Thyroid gland (tissue), 4 donors: ENCODE measurements at regions not wholly inside any gene's neighbourhood (a gene's known extent, or its start where the extent isn't known, plus 50 kb on each side); places are given as distances from the start of the nearest gene placed in this dataset.
A peak's percentile ranks its signal among the peaks of the same experiment; 100 is the strongest.

Experiments
- DNase-seq, 2 donors: peaks; one replicate each; pipeline ENCODE4 v3.0.0-alpha.2; 2019
- H3K27ac ChIP-seq, 3 donors: fragments of 200-600 bp; sonication (generic); 1 replicate in 2 of 3; 2 replicates in 1 of 3; pipeline ENCODE4 v1.5.1; 2016 to 2019; ENCODE audit warnings: mild to moderate bottlenecking in 1 of 3, moderate library complexity in 1 of 3
- H3K27me3 ChIP-seq: fragments of 200-600 bp; sonication (generic); one replicate; pipeline ENCODE4 v1.5.1; 2019
- H3K36me3 ChIP-seq, 2 donors: fragments of 200-600 bp; sonication (generic); one replicate each; pipeline ENCODE4 v1.5.1; 2016 to 2019
- H3K4me1 ChIP-seq, 2 donors: fragments of 200-600 bp; sonication (generic); one replicate each; pipeline ENCODE4 v1.5.1; 2017 to 2019
- H3K4me3 ChIP-seq, 3 donors: fragments of 200-600 bp; sonication (generic); replicated peaks in 1 of 3; 1 replicate in 2 of 3; 2 replicates in 1 of 3; pipeline ENCODE4 v1.5.1; 2016; ENCODE audit warnings: mild to moderate bottlenecking in 1 of 3
- H3K9me3 ChIP-seq: fragments of 200-600 bp; sonication (generic); one replicate; pipeline ENCODE4 v1.5.1; 2017
- CTCF ChIP-seq, 6 experiments: fragments of 200-600 bp in 3 of 6; fragments of 450-650 bp in 3 of 6; sonication (generic) in 3 of 6; IDR thresholded peaks; one replicate each; pipeline ENCODE4 v1.5.1; 2016 to 2019; ENCODE audit warnings: antibody characterized with exemption in 6 of 6, mild to moderate bottlenecking in 2 of 6, inconsistent platforms in 1 of 6, moderate library complexity in 1 of 6
- POLR2A ChIP-seq, 2 donors: fragments of 450-650 bp; IDR thresholded peaks; one replicate each; pipeline ENCODE4 v1.6.1; 2017; ENCODE audit warnings: antibody characterized with exemption in 2 of 2, mild to moderate bottlenecking in 2 of 2, moderate library complexity in 1 of 2
- WGBS, 2 donors: methylation state at CpG; one replicate each; pipeline ENCODE4 v1.1.5; 2017; 5-methylcytosine and 5-hydroxymethylcytosine counted together
- intact Hi-C: fragments of 100-400 bp; cut with DNase I; formaldehyde crosslinking; loops from one replicate; pipeline ENCODE4 v1.15.1; 2023

GRCh38 chr11:128334311-128335044 lies 252.9 kb downstream of the ETS1 start:
- intact Hi-C loops: no loop called here
- WGBS, 2 donors: 67 to 78% methylated on average over 12 of the region's 12 CpGs
- TF ChIP-seq POLR2A (IDR thresholded peaks at IDR 0.05): no peak
- no peak for TF ChIP-seq CTCF (IDR thresholded peaks at IDR 0.05)
- peak overlapping the region in 1 of 3 donors; percentile 77 for H3K27ac ChIP-seq
- H3K4me3 ChIP-seq: no peak overlapping the region
- peaks cover 0 to 5% of the 10 kb centered on the region in 2 donors for H3K4me1 ChIP-seq
- H3K27me3 ChIP-seq: no peaks in the 10 kb centered on the region
- no peaks in the 10 kb centered on the region for H3K9me3 ChIP-seq
- peak; percentile 15 to 43 for DNase-seq
- no peaks in the 10 kb centered on the region for H3K36me3 ChIP-seq

GRCh38 chr11:128331317-128331716 lies 256.0 kb downstream of the ETS1 start:
- H3K27me3 ChIP-seq: no peaks in the 10 kb centered on the region
- H3K27ac ChIP-seq: no peak overlapping the region
- H3K4me3 ChIP-seq: no peak overlapping the region
- no peaks in the 10 kb centered on the region for H3K9me3 ChIP-seq
- no peak for DNase-seq
- intact Hi-C loops: no loop called here
- TF ChIP-seq POLR2A (IDR thresholded peaks at IDR 0.05) (no peak), CTCF (IDR thresholded peaks at IDR 0.05) (no peak)
- no peaks in the 10 kb centered on the region for H3K36me3 ChIP-seq
- WGBS, 2 donors: 74 to 76% methylated on average over 3 of the region's 3 CpGs
- peaks cover 0 to 5% of the 10 kb centered on the region in 2 donors for H3K4me1 ChIP-seq

GRCh38 chr11:128330203-128330602 lies 257.2 kb downstream of the ETS1 start:
- H3K9me3 ChIP-seq: no peaks in the 10 kb centered on the region
- H3K27ac ChIP-seq: peak overlapping the region in 2 of 3 donors; percentile 46 to 50
- H3K36me3 ChIP-seq: no peaks in the 10 kb centered on the region
- no peak for DNase-seq
- TF ChIP-seq CTCF (IDR thresholded peaks at IDR 0.05) (no peak), POLR2A (IDR thresholded peaks at IDR 0.05) (no peak)
- intact Hi-C loops: no loop called here
- peaks cover 3 to 7% of the 10 kb centered on the region in 2 donors for H3K4me1 ChIP-seq
- no peak overlapping the region for H3K4me3 ChIP-seq
- WGBS, 2 donors: 75 to 92% methylated on average over 2 of the region's 2 CpGs
- H3K27me3 ChIP-seq: no peaks in the 10 kb centered on the region

GRCh38 chr11:128328955-128329551 lies 258.3 kb downstream of the ETS1 start:
- Histone ChIP-seq H3K9me3 (no peaks in the 10 kb centered on the region), H3K27me3 (no peaks in the 10 kb centered on the region), H3K27ac (peak overlapping the region in 2 of 3 donors; percentile 48 to 50), H3K36me3 (no peaks in the 10 kb centered on the region), H3K4me3 (no peak overlapping the region), H3K4me1 (peaks cover 10 to 18% of the 10 kb centered on the region in 2 donors)
- intact Hi-C loops: no loop called here
- 65 to 74% methylated on average over 9 of the region's 9 CpGs for WGBS, 2 donors
- TF ChIP-seq CTCF (IDR thresholded peaks at IDR 0.05) (no peak), POLR2A (IDR thresholded peaks at IDR 0.05) (no peak)
- DNase-seq: no peak

- no peak for DNase-seq
- WGBS, 2 donors: 91 to 95% methylated on average over 4 of the region's 4 CpGs
- Histone ChIP-seq H3K36me3 (no peaks in the 10 kb centered on the region), H3K4me1 (peaks cover 12 to 31% of the 10 kb centered on the region in 2 donors), H3K27ac (no peak overlapping the region), H3K27me3 (no peaks in the 10 kb centered on the region), H3K4me3 (no peak overlapping the region), H3K9me3 (no peaks in the 10 kb centered on the region)
- TF ChIP-seq CTCF (IDR thresholded peaks at IDR 0.05) (no peak), POLR2A (IDR thresholded peaks at IDR 0.05) (no peak)
- intact Hi-C loops: no loop called here
Observed at GRCh38 chr11:128327274-128327673, 260.1 kb downstream of the ETS1 start.
